ENCODE measurements at regions not wholly inside any gene's neighbourhood (a gene's known extent, or its start where the extent isn't known, plus 50 kb on each side); places are given as distances from the start of the nearest gene placed in this dataset.
"Not testable (repeated sequence)": the region's sequence is repeated elsewhere in the genome, so short reads cannot be mapped to it uniquely, and the experiment has no call there.

GRCh38 chr5:91243852-91244251 is 139.3 kb downstream of the ARRDC3 start:
- no peak for DNase-seq

- DNase-seq, result no peak
These were observed 139.8 kb downstream of the ARRDC3 start for GRCh38 chr5:91243286-91243685.

DNA sequence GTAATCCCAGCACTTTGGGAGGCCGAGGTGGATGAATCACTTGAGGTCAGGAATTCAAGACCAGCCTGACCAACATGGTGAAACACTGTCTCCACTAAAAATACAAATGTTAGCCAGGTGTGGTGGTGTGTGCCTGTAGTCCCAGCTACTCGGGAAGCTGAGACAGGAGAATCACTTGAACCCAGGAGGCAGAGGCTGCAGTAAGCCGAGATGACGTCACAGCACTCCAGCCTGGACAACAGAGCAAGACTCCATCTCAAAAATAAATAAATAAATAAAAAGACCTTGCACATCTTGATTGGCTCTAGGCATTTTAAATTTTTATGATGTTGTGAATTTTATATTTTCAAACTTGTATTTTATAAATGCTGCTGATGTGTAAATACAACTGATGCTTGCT is 141.7 kb downstream of the ARRDC3 start:
- not testable (repeated sequence) for DNase-seq

GRCh38 chr5:91240175-91240574 is 142.9 kb downstream of the ARRDC3 start:
- DNase-seq, result no peak

DNA sequence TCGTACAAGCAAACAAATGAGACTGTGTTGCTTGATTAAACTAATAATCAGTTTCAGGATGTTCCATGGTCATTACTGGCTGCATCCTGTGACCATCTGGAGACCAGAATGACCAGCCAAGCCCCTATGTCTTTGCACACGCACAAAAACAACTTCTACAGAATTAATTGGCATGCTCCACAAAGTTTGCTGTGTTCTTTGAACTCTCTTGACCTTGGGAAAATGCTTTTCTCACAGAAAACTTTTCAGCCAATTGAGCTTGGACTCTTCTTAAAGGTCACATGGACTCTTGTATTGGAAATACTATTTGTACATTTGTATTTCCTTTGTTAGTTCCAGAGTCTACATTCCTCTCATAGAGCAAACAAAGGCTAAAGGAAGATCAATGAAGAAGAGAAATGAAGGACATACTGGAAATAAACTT is 147.8 kb downstream of the ARRDC3 start:
- no peak for DNase-seq

- no peak for DNase-seq
These were observed 150.6 kb downstream of the ARRDC3 start for GRCh38 chr5:91232523-91232922.

DNA sequence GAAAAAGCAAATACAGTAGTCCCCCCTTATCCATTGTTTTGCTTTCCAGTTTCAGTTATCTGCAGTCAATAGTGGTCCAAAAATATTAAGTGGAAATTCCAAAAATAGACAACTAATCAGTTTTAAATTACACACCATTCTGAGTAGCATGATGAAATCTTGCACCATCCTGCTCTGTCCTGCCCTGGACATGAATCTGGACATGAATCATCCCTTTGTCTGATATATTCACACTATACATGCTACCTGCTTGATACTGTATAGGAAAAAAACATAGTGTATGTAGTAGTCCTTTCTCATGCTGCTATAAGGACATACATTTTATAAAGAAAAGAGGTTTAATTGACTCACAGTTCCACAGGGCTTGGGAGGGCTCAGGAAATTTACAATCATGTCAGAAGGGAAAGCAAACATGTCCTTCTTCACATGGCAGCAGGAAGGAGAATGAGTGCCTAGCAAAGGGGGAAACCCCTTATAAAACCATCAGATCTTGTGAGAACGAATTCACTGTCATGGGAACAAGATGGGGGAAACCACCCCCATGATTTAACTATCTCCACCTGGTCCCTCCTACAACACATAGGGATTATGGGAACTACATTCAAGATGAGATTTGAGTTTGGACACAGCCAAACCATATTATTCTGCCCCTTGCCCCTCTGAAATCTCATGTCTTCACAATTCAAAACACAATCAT is 153.9 kb downstream of the ARRDC3 start:
- no peak for DNase-seq

DNA sequence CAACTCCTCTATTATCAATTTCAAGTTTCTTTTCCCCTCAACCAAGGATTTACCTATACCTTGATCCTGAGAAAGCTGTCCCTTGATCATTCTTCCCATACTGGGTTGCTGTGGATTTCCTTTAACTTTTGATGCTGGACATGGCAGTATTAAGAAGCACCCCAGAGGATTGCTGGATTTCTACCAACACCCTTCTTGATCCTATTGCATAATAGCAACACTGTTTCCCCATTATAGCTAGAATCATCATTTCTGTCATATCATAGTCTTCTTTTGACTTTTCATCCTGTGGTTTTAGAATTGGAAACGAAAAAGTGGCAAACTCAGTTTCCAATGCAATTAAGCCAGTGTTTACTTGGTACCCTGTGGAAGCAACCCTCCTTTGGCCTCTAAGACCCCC is 154.9 kb downstream of the ARRDC3 start:
- no peak for DNase-seq

- peak in 1 of 51 donors; percentile 2 for DNase-seq
These were observed 157.1 kb downstream of the ARRDC3 start for GRCh38 chr5:91225848-91226686.

GRCh38 chr5:91224969-91225368 is 158.1 kb downstream of the ARRDC3 start:
- no peak for DNase-seq

DNA sequence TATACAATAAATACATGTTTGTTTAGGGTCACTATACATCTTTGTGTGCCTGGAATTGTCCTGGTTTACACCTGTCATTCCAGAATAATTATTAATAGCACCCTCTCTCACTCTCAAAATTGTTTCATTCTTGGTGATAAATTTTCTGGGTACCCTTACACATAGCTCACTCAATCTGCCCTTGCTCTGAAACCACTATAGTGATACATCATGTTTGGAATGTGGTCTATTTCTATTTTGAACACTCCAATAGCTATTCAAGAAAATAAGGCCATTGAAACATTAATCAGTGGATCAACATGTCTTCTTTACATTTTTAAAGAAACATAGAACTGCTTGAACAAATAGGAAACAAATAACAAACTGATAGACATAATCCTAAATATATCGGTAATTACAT is 158.7 kb downstream of the ARRDC3 start:
- no peak for DNase-seq

DNA sequence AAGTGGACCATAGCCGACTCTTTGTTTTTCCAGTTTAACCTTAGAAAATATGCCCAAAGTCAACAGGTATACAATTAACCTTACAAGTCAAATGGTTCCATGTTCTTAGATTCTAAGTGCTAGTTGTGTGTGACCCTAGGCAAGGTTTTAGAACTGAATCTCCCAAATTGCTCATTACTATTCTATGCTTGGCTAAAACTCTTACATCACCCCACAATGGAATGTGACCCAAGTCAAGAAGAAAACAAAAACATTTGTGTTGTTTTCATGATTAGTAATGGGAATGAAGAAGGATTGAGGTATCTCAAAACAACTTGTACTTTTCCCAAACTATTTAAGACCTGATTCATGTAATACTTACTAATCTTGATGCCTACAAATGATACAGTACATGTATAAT is 159.2 kb downstream of the ARRDC3 start:
- no peak for DNase-seq

GRCh38 chr5:91222482-91222881 is 160.6 kb downstream of the ARRDC3 start:
- no peak for DNase-seq

DNA sequence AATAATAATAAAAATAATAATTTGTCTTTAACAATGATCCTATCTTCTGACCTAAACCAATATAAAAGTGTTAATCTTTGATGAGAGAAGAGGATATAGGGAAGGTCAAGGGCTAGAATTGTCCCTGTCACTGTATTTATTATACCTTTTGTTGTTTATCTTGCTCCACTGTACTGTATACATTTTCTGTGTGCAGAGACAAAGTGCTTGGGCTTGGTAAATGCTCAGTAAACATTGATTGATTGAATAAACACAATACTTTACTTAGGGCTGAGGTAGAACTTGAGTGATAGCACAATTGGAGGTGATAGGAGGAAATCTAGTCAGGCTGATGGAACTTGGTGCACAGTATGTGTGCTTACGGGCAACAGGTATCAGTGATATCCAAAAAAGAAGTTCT is 161.2 kb downstream of the ARRDC3 start:
- no peak for DNase-seq

- DNase-seq, result peak in 15 of 51 donors; percentile 2 to 47 (median 14)
These were observed 163.2 kb downstream of the ARRDC3 start for GRCh38 chr5:91219803-91220371.

- peak in 3 of 51 donors; percentile 3 to 8 (median 3) for DNase-seq
These were observed 163.9 kb downstream of the ARRDC3 start for GRCh38 chr5:91219091-91219802.

DNA sequence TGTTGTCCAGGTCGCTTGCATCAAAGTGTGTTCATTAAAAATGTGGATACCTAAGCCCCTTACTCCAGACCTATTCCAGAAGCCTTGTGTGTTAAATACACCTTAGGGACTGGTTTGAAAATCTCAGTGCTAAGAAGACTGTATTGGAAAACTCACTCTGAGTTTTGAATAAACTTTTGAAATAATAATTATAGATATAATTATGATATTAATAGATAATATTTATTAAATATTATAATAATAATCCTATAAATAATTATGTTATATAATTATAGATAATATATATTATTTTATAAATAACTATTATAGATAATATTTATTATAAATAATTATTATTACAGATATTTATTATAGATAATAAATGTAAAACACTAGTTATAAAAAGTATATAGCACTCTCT is 165.3 kb downstream of the ARRDC3 start:
- DNase-seq, result no peak

- no peak for DNase-seq
These were observed 168.5 kb downstream of the ARRDC3 start for GRCh38 chr5:91214571-91214970.
